Body of pancreas (tissue), 4 donors: ENCODE measurements at regions not wholly inside any gene's neighbourhood (a gene's known extent, or its start where the extent isn't known, plus 50 kb on each side); places are given as distances from the start of the nearest gene placed in this dataset.

Experiments
- ATAC-seq: fragments of 150-250 bp; one replicate; pipeline ENCODE4 v1.9.1; 2016
- DNase-seq, 4 donors: peaks; one replicate each; pipeline ENCODE4 v3.0.0-alpha.2; 2019
- H3K27ac ChIP-seq, 4 donors: fragments of 200-600 bp; sonication (generic); 1 replicate in 3 of 4; 2 replicates in 1 of 4; pipeline versions ENCODE4 v1.5.1 to v1.6.1; 2016 to 2019; ENCODE audit warnings: mild to moderate bottlenecking in 1 of 4, mixed read lengths in 1 of 4, moderate library complexity in 1 of 4
- H3K27me3 ChIP-seq, 2 donors: fragments of 200-600 bp; sonication (generic); one replicate each; pipeline ENCODE4 v1.6.0; 2016; ENCODE audit warnings: mild to moderate bottlenecking in 1 of 2
- H3K36me3 ChIP-seq, 2 donors: fragments of 200-600 bp; sonication (generic); replicated peaks in 1 of 2; 2 replicates each; pipeline ENCODE4 v1.5.1; 2016; ENCODE audit warnings: low read depth in 2 of 2; ENCODE audit not compliant: insufficient read depth in 1 of 2
- H3K4me1 ChIP-seq: fragments of 200-600 bp; sonication (generic); one replicate; pipeline ENCODE4 v1.6.0; 2016
- H3K4me3 ChIP-seq, 2 donors: fragments of 200-600 bp; sonication (generic); 1 replicate in 1 of 2; 2 replicates in 1 of 2; pipeline ENCODE4 v1.5.1; 2016 to 2019
- H3K9me3 ChIP-seq, 3 donors: fragments of 200-600 bp; sonication (generic); 1 replicate in 2 of 3; 2 replicates in 1 of 3; pipeline ENCODE4 v1.5.1; 2016
- CTCF ChIP-seq, 7 experiments: fragments of 450-650 bp in 4 of 7; fragments of 200-600 bp in 3 of 7; sonication (generic) in 3 of 7; IDR thresholded peaks; one replicate each; pipeline ENCODE4 v1.5.1; 2016 to 2019; ENCODE audit warnings: antibody characterized with exemption in 7 of 7
- POLR2A ChIP-seq, 3 donors: fragments of 450-650 bp; IDR thresholded peaks; one replicate each; pipeline ENCODE4 v1.6.1; 2016; ENCODE audit warnings: antibody characterized with exemption in 3 of 3, mild to moderate bottlenecking in 2 of 3
- WGBS, 2 donors: methylation state at CpG; one replicate each; pipeline ENCODE4 v1.1.5; 2017; 5-methylcytosine and 5-hydroxymethylcytosine counted together
- intact Hi-C: fragments of 100-400 bp; cut with DNase I; formaldehyde crosslinking; loops from one replicate; pipeline ENCODE4 v1.15.1; 2023

GRCh38 chr6:9540126-9540525 is 874.7 kb downstream of the TFAP2A start:
- no peak for DNase-seq
- Histone ChIP-seq H3K4me1 (no peaks in the 10 kb centered on the region), H3K9me3 (no peaks in the 10 kb centered on the region), H3K4me3 (no peak overlapping the region), H3K27me3 (no peaks in the 10 kb centered on the region), H3K27ac (no peak overlapping the region), H3K36me3 (no peaks in the 10 kb centered on the region)
- ATAC-seq: no peak
- intact Hi-C loops: no loop called here
- TF ChIP-seq POLR2A (IDR thresholded peaks at IDR 0.05): no peak
- TF ChIP-seq CTCF (IDR thresholded peaks at IDR 0.05): no peak

- intact Hi-C loops: no loop called here
- TF ChIP-seq CTCF (IDR thresholded peaks at IDR 0.05) (no peak), POLR2A (IDR thresholded peaks at IDR 0.05) (no peak)
- Histone ChIP-seq H3K4me3 (no peak overlapping the region), H3K27me3 (no peaks in the 10 kb centered on the region), H3K27ac (no peak overlapping the region), H3K9me3 (no peaks in the 10 kb centered on the region), H3K4me1 (no peaks in the 10 kb centered on the region), H3K36me3 (no peaks in the 10 kb centered on the region)
- 8 to 20% methylated on average over 4 of the region's 4 CpGs for WGBS, 2 donors
- DNase-seq (peak in 2 of 4 donors; percentile 10 to 16), ATAC-seq (no peak)
Observed at GRCh38 chr6:9539231-9539755, 875.6 kb downstream of the TFAP2A start.

GRCh38 chr6:9537381-9537780 is 877.5 kb downstream of the TFAP2A start:
- no peaks in the 10 kb centered on the region for H3K27me3 ChIP-seq
- no peaks in the 10 kb centered on the region for H3K36me3 ChIP-seq
- H3K9me3 ChIP-seq: no peaks in the 10 kb centered on the region
- H3K4me1 ChIP-seq: no peaks in the 10 kb centered on the region
- DNase-seq: no peak
- WGBS, 2 donors: 67 to 82% methylated on average over 2 of the region's 2 CpGs
- no peak overlapping the region for H3K27ac ChIP-seq
- intact Hi-C loops: no loop called here
- H3K4me3 ChIP-seq: no peak overlapping the region
- ATAC-seq: no peak
- TF ChIP-seq POLR2A (IDR thresholded peaks at IDR 0.05) (no peak), CTCF (IDR thresholded peaks at IDR 0.05) (no peak)

GRCh38 chr6:9535106-9535505 is 879.8 kb downstream of the TFAP2A start:
- H3K36me3 ChIP-seq: no peaks in the 10 kb centered on the region
- H3K4me1 ChIP-seq: no peaks in the 10 kb centered on the region
- DNase-seq (no peak), ATAC-seq (no peak)
- intact Hi-C loops: no loop called here
- H3K9me3 ChIP-seq: no peaks in the 10 kb centered on the region
- no peak overlapping the region for H3K4me3 ChIP-seq
- TF ChIP-seq CTCF (IDR thresholded peaks at IDR 0.05): no peak
- no peak for TF ChIP-seq POLR2A (IDR thresholded peaks at IDR 0.05)
- 57 to 64% methylated on average over 2 of the region's 2 CpGs for WGBS, 2 donors
- no peak overlapping the region for H3K27ac ChIP-seq
- H3K27me3 ChIP-seq: no peaks in the 10 kb centered on the region
